GM19467 (cell line): ENCODE measurements at regions not wholly inside any gene's neighbourhood (a gene's known extent, or its start where the extent isn't known, plus 50 kb on each side); places are given as distances from the start of the nearest gene placed in this dataset.
"Not testable (repeated sequence)": the region's sequence is repeated elsewhere in the genome, so short reads cannot be mapped to it uniquely, and the experiment has no call there.

Experiments
- ATAC-seq: cut with Tn5 transposase; IDR thresholded peaks from one replicate; pipeline ENCODE4 v1.9.1; 2021; ENCODE audit warnings: mild to moderate bottlenecking, moderate library complexity; ENCODE audit not compliant: unreplicated experiment

DNA sequence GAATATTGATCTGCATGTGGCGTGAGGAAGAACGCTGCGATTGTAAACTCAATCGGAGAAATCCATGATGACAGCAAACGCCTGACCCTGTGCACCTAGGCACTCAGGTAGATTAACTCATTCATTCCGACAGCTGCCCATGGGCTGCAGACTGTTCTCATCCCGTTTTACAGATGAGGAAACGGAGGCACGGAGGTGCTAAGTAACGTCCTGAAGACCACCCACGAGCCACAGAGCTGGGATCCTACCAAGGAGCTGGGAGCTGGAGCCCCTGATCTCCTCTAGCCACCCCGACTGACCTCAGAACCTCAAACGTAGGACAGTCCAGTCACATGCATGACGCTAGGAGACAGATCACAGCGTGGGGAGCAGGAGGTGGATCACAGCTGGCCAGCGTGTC lies 1092.7 kb downstream of the BRD1 start:
- no peak for ATAC-seq

DNA sequence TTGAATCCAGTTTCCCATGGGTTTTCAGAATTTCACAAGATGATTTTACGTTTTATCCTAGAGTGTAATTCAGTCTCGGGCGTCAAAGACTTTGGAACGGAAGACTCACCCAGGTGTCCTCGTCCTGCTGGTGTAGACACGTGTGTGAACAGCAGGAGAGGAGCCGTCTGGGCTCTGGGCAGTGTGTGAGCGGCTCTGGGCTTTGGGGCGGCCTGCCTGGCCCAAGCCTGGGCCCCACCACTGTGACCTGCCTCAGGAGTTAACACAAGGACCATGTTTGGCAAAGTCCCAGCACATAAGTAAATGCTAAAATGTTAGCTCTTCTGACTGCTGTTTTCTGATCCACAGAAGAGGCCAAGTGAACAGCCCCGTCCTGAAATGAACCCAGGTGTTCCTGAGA lies 1093.3 kb downstream of the BRD1 start:
- no peak for ATAC-seq

DNA sequence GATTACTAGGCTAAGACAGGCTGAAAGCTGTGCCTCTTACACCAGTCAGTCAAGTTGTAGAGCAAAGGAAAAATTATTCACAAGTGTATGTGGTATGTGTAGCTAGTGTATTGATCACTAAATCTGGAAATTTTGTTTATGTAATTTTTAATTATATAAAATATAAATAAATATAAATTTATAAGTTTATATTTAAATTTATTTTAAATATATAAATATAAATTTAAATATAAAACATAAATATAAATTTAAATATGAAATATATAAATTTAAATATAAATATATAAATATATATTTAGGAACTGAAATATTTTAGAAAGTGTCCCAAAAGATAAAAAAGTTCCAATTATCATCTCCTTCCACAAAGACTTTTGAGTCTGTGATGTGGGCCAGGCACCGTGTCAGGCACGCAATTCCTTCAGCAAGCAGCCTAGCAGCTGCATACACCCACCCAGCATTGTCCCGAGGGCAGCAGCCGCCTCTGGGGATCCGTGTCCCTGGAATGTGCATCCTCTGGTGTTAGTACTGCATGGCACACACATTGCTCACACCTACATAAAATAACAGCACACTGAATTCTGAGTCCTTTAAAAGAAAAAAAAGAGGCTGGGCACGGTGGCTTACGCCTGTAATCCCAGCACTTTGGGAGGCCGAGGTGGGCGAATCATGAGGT lies 1098.0 kb downstream of the BRD1 start:
- ATAC-seq, result no peak

DNA sequence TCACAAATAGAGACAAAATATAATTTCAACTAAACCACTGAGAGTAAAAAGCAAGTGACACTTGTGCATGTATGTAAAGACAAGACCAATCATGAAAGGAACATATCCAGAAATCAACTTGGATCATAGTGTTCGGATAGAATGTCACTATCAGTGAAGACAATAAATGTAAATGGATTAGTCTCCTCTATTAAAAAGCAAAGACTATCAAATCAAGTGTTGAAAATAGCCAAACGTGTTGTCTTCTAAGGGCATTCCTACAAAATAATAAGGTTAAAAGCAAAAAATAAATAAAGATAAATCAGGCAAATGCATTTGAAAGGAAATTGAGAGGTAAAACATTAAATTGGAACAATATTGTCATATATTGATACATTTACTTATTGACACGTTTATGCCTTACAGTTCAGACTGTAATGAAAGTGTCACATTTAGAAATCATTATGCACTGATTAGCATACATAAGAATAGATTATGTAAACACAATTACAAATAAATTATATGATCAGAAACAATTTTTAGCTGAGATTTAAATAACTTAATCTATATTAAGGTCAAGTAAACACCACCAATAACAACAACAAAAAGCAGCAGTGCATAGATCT lies 1100.1 kb downstream of the BRD1 start:
- ATAC-seq, result no peak

DNA sequence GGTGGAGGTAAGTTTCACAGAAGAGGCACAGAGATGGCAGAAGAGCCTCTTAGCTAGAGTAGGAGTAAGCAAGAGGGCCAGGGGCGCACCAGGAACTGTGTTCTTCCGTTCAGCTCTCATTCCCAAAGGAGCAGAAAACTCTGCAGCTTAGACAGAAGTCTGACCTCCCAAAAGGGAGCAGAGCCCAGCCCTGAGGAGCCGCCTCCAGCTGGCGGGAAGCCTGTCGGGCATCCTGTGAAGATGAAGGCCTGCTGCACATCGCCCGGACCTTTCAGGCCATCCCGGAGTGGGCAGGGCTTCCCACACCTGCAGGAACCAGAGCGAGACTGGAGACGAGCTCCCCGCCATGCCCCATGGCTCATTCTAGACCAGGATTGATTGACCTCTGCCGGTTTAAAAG lies 1102.8 kb downstream of the BRD1 start:
- ATAC-seq, result no peak

DNA sequence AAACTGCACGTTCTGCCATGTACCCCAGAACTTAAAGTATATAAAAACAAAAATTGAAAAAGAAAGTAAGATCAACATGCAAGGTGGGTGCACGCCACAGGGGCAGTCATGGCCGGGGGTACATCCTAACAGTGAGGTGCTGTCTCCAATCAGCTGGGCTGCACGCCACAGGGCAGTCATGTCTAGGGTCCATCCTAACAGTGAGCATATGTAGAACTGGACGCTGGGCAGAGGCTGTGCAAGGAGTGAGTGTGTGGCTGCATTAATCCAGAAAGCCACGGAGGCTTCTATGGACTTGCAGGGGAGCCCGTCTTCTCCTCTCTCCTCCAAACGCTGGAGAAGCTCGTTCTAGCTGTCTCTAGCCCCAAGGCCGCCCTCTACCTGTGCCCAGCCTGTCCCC lies 1105.0 kb downstream of the BRD1 start:
- no peak for ATAC-seq

DNA sequence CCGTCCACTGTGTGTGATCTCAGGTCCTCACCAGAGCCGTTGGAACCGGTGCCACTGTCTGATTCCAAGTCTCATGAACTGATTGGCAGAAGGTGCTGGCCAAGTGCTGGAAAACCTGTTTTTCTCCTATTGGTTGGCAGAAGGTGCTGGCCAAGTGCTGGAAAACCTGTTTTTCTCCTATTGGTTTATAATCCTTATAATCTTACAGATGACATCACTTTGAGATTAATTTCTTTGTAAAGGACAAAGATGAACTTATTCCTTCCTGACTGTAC lies 1106.3 kb downstream of the BRD1 start:
- ATAC-seq, result no peak

DNA sequence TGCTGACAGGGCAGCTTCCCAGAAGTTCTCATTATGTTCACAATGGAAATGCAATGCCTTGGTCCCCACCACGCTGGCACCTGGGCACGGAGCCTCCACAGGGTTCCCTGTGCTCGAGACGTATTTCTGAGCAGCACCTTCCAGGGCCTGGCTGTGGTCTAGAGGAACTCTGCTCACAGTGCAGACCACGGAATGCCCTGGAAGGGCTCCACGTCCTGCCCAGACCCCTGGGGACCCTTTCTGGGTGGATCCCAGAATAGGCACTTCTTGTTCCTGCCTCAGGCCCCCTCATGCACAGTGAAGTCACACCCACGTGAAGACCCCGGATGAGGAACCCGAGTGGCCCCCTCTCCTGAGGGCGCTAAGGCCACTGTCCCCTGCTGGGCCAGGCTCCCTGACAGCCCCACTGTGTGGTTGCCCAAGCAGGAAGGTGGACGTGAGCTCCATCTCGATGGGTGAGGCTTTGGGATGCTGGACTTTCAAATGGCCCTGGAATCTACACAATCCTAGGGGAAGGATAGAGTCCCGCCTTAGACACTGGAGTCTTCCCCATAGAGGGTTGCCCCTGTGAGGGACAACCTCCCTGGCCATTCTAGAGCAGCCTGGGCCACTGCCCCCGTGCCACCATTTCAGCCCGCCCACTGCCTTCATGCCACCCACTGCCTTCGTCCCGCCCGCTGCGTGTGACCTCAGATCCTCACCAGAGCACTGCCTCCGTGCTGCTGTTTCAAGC lies 1106.8 kb downstream of the BRD1 start:
- no peak for ATAC-seq

DNA sequence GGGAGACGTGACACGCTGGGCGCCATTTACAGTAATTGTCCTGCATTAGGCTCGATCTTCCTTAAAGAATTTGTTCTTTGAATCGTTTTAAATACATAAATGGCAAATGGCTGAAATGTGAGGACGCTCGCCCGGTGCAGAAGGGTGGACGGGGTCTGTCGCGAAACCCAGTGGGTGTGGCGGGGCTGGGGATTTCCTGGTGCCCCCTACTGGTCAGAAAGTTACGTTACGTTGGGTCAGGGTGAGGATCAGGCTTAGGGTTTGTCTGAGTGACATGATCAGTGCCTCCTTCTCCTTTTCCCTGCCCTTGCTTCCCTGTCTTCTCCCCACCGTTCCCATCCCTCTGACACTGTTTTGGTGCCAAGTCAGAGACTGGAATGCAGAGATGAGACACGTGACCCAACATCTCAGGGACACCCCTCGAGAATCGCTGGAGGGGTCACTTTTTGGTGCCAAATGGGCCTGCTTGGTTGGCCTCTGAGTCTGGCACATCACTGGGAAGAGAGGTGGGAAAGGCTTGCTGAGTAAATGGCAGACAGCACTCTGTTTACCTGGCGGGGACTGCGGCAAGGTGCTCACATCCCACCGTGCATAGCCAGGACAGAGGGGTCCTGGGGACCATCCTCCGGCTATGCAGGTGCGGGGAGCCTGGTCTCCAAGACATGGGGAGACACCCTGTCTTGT lies 1107.6 kb downstream of the BRD1 start:
- no peak for ATAC-seq

DNA sequence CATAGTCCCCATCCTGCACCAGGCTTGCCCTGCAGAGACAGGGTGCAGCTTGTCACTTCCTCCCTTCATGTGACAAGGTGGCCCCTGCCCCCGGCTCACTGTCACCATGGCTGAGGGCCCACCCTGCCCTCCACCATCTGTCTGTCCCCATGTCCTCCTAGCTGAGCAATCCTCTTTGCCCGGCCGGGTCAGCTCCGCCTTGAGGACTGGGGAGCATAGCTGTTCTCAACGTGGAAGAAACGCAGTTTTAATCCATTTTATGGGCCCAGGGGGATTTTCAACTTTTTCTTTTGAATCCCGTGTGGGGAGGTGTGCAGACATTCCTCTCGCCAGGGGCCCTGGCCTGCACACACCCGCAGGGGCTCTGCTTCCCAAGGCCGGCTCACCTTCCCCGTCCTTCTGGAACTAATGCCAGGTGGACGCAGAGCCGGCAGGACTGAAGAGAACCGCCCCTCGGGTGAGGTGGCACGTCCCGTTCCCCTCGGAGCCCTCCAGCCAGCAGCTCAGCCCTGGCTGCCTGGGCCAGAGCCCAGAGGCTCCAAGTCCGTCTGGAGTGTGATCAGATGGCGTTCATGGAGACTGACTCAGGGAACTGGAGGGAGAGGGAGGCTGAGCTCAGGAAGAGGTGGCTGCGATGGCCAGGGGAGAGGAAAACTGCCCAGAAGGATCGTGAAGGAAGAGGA lies 1108.7 kb downstream of the BRD1 start:
- no peak for ATAC-seq

DNA sequence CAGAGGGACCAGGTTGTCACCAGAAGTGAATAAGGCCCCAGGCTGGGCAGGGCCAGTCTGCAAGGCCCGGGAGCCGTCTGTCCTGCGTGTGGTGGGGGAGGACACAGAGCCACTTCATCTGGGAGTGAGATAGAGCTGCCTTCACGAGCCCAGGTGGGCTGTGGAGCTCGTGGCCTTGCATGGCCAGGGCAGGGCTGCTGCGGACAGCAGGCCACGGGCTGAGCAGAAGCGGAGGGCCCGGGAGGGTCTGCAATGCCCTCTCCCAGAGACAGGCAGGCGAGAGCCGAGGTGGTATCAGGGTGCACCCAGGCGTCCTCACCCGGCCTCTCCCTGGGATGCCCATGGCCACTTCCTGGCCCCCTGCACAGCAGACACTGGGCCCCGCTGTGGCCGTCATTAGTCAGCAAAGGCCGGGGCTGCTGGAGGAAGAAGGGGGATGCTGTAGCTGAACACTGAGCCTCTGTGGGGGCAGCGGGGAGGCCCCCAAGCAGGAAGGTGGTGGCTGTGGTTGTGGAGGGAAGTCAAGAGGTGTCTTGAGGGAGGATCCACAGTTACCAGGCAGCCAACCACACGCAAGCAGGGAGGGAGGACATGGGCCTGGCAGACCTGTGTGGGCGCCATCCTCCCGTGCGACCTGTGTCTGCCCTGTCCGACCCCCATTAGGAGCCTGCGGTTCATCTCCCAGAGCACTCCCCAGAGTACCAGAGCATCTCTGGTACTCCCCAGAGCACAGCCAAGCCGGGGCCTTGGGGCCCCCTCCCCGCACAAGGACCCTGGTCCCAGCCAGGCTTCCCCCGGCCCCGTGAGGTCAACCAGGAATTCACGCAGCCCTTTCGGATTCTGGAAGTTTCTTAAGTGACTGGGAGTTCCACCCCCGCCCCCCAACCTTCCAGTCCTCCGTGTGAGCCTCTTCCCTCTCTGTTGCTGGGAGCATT lies 1109.5 kb downstream of the BRD1 start:
- ATAC-seq, result no peak

DNA sequence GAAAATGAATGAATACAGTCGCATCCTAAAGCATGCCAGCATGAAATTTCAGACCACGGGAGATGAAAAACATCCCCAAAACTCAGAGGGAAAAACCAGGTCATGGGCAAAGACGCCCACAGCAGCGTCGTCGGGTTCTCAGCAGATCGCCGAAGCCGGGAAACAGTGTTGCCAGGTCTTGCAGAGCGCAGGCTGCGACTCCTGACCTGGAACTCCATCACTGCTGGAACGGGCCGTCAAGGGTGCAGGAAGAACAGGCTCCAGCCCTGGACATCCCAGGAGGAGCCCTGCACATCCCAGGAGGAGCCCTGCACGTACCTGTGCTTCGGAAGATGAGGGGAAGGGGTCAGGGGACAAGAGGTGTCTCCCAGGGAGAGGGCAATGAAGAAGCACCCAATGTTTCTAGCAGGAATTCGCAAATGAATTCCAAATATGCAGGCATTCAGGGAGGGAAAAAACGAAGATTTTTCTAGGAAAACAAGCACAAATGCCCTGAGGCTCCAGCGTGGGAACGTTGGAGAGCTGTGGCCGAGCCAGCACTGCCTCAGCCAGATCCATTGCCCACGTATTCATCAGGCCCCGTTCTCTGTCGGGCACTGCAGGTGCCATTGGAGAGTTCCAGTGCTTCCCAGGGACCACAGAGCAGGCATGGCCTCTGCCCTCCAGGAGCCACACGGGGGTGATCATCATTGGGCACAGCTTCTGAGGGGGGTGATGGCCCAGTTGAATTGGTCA lies 1110.4 kb downstream of the BRD1 start:
- ATAC-seq, result no peak

DNA sequence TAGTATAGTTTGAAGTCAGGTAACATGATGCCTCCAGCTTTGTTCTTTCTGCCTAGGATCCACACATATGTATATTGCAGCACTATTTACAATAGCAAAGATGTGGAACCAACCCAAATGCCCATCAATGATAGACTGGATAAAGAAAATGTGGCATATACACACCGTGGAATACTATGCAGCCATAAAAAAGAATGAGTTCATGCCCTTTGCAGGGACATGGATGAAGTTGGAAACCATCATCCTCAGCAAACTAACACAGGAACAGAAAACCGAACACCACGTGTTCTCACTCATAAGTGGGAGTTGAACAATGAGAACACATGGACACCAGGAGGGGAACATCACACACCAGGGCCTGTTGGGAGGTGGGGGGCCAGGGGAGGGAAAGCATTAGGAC lies 1111.5 kb downstream of the BRD1 start:
- ATAC-seq, result not testable (repeated sequence)

DNA sequence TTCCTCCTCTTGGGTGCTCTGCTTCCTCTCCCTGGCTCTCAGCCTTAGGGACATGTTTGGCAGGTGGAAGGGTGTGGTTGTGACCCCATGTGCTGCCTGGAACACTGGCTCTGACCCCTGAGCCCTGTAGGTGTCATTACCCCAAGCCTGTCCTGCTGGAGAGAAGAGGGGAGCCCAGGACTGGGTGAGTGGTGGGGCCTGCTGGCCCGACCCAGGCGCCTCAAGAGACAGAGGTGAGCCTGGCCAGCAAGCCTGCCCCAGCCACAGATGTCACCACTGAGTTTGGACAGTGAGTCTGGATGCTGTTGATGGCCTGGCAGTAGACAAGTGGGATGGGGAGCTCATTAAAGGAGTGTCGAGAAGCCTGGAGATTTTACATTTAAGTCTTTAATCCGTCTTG lies 1112.2 kb downstream of the BRD1 start:
- no peak for ATAC-seq

DNA sequence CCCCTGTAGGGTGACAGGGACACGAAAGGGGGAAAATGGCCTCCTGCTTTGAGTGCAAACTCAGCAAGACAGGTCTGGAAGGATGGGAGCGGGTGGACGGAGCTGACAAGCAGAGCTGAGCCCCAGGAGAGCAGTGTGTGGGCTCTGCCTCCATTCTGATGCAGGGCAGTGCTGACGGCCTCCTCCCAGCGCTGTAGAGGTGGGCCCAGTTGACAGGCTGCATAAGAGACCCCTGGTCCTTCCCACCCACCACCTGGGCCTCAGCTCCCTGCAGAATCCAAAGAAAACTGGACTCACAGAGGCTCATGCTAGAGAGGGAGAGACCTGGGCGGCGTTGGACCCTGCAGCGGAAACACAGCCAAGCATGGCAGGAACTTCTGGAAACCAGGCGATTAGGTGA lies 1113.4 kb downstream of the BRD1 start:
- no peak for ATAC-seq

DNA sequence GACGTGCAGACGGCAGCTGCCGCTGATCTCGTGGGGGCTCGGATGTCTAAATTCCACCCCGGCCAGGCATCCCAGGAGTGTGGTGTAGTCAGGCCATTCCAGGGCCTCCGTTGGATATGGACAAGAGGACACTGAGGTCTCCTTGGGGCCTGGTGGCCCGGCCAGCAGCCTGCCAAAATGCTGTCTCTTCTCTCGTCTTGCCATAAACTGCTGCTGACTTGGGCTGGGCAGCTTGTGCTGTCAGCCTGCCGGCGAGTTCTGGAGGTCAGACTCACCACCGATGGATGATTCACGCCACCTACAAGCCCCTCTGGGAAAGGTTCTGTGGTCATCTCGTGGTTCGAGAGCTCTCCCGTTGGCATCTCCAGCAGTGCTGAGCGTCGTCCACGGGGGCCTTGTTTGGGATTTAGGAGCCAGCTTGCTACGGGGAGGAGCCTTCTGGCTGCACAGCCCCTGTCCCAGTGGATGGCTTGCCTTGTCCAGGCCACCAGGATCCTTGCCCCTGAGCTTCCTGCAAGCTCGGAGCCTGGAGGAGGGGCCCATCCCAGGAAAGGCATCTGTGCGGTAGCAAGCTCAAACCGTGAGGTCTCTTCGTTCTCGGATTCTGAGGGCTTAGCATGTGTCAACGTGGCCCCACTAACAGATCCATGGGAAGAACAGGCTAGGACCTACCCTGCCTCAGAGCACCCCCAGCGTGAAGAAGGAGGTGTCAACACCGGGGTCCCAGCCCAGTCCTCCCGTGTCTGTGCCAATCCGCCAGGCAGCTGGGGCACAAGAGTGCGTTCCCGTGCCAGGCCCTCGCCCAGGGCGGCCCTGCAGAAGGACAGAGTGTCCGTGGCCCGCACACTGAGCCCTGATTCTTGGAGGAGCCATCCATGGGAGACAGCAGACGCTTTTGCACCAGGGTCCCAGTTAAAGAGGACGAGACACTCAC lies 1114.1 kb downstream of the BRD1 start:
- ATAC-seq, result no peak

DNA sequence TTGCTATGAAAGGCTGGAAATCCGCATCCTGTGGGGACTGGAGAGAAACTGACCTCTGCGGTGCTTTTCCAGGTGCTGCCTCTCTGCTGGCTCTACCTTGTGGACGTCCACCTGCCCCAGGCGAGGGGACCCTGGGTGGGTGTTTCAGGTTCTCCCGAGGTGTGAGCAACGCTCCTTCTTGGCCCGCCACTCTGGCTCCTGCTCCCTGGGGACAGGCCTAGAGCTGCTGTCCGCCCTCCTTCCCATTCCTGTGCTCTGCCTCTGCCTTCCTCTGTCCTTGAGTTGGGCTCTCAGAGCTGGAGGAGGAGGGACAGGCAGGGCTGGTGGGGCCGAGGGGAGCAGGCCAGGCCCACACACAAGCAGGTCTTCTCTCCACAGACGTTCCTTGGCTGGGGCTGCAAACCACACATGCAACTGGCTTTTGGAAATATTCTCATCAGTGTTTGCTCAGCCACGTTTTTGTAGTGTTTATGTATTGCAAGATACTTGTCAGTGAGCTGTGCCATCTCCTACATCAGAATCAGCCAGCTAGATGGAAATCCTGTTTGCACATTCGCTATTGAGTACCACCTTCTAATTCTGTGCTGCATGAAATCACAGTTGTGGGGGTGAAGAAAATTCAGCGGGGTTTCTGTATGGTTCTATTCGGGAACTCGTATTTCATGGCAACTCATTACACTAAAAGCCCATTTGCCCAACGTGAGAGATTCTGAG lies 1115.0 kb downstream of the BRD1 start:
- no peak for ATAC-seq

DNA sequence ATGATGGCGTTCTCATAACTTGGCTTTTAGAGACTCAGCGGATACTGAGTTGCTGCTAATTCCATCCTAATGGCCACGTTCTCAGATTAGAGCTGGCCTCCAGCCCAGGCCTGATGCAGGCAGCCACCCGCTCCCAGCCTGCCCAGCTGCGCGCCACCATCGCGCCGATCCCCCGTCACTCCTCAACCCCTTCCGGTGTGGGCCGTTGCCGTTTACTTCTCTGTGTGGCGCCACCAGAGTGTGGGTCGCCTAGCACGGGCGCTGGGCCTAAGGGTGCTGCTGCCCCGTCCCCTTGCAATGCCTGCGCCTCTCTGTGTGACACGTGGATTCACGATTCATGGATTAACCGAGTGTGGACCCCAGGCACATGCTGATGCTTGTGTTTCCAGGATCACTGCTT lies 1116.0 kb downstream of the BRD1 start:
- ATAC-seq, result no peak
